SJSA1 (cell line): ENCODE measurements at regions not wholly inside any gene's neighbourhood (a gene's known extent, or its start where the extent isn't known, plus 50 kb on each side); places are given as distances from the start of the nearest gene placed in this dataset.

ENCODE experiments used
- DNase-seq, 2 experiments: peaks; one replicate each; pipeline ENCODE4 v3.0.0-alpha.2; 2015 to 2020; ENCODE audit warnings: low spot score in 2 of 2, low read depth in 1 of 2
- H3K27ac ChIP-seq: fragments of 250-450 bp; sonication (Bioruptor Pico); 2 replicates; pipeline ENCODE4 v1.5.1; 2020; ENCODE audit warnings: mild to moderate bottlenecking, moderate library complexity
- H3K27me3 ChIP-seq: fragments of 250-450 bp; sonication (Bioruptor Pico); replicated peaks from 2 replicates; pipeline ENCODE4 v1.5.1; 2020; ENCODE audit warnings: mild to moderate bottlenecking, moderate library complexity
- H3K36me3 ChIP-seq: fragments of 250-450 bp; sonication (Bioruptor Pico); 2 replicates; pipeline ENCODE4 v1.5.1; 2020; ENCODE audit warnings: mild to moderate bottlenecking
- H3K4me1 ChIP-seq: fragments of 250-450 bp; sonication (Bioruptor Pico); replicated peaks from 2 replicates; pipeline ENCODE4 v1.6.1; 2021; ENCODE audit warnings: mild to moderate bottlenecking
- H3K4me3 ChIP-seq: fragments of 250-450 bp; sonication (Bioruptor Pico); 2 replicates; pipeline ENCODE4 v1.5.1; 2020; ENCODE audit warnings: mild to moderate bottlenecking
- H3K9me3 ChIP-seq: fragments of 250-450 bp; sonication (Bioruptor Pico); replicated peaks from 2 replicates; pipeline ENCODE4 v1.5.1; 2020; ENCODE audit warnings: mild to moderate bottlenecking

- DNase-seq = no peak
- H3K4me3 ChIP-seq = no peak overlapping the region
- H3K9me3 ChIP-seq = no peaks in the 10 kb centered on the region
- no peaks in the 10 kb centered on the region for H3K4me1 ChIP-seq
- no peaks in the 10 kb centered on the region for H3K36me3 ChIP-seq
- no peak overlapping the region for H3K27ac ChIP-seq
- H3K27me3 ChIP-seq = no peaks in the 10 kb centered on the region
Observed at GRCh38 chr6:9195322-9195721, 760.0 kb upstream of the SLC35B3 start.

GRCh38 chr6:9192405-9192909 lies 757.1 kb upstream of the SLC35B3 start:
- no peak for DNase-seq
- no peaks in the 10 kb centered on the region for H3K4me1 ChIP-seq

GRCh38 chr6:9186148-9186547 lies 750.8 kb upstream of the SLC35B3 start:
- no peaks in the 10 kb centered on the region for H3K4me1 ChIP-seq
- H3K36me3 ChIP-seq = no peaks in the 10 kb centered on the region
- H3K4me3 ChIP-seq = no peak overlapping the region
- H3K27me3 ChIP-seq = no peaks in the 10 kb centered on the region
- no peak for DNase-seq
- no peaks in the 10 kb centered on the region for H3K9me3 ChIP-seq
- no peak overlapping the region for H3K27ac ChIP-seq

More at GRCh38 chr6:9192405-9192909, 757.1 kb upstream of the SLC35B3 start:
- Histone ChIP-seq H3K27ac (no peak overlapping the region), H3K4me3 (no peak overlapping the region), H3K36me3 (no peaks in the 10 kb centered on the region), H3K9me3 (no peaks in the 10 kb centered on the region), H3K27me3 (no peaks in the 10 kb centered on the region)

DNA sequence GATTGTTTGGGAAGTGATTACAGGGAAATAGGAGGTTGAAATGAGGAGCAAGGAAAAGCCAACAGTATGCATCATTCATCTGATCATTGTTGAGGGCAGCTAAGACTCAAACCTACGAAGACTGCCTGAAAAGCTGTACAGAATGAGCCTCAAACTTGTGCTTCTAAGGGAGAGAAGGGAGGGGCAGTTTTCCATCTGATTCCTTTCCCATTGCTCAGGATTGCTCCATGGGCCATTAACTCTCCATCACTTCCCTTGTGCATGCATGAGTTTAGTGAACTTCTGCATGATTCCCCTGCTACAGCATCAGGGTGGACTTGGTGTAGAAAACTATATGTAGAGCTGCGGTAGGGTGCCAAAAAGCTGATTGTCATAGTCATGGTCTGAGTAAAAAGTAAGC lies 742.7 kb upstream of the SLC35B3 start:
- H3K4me3 ChIP-seq = no peak overlapping the region
- no peak for DNase-seq
- H3K4me1 ChIP-seq = no peaks in the 10 kb centered on the region
- H3K9me3 ChIP-seq = no peaks in the 10 kb centered on the region
- no peaks in the 10 kb centered on the region for H3K36me3 ChIP-seq
- H3K27ac ChIP-seq = no peak overlapping the region
- no peaks in the 10 kb centered on the region for H3K27me3 ChIP-seq

- no peaks in the 10 kb centered on the region for H3K4me1 ChIP-seq
- H3K4me3 ChIP-seq = no peak overlapping the region
- no peaks in the 10 kb centered on the region for H3K9me3 ChIP-seq
- H3K27ac ChIP-seq = no peak overlapping the region
- DNase-seq = no peak
- H3K27me3 ChIP-seq = no peaks in the 10 kb centered on the region
- no peaks in the 10 kb centered on the region for H3K36me3 ChIP-seq
Observed at GRCh38 chr6:9173229-9173628, 737.9 kb upstream of the SLC35B3 start.

DNA sequence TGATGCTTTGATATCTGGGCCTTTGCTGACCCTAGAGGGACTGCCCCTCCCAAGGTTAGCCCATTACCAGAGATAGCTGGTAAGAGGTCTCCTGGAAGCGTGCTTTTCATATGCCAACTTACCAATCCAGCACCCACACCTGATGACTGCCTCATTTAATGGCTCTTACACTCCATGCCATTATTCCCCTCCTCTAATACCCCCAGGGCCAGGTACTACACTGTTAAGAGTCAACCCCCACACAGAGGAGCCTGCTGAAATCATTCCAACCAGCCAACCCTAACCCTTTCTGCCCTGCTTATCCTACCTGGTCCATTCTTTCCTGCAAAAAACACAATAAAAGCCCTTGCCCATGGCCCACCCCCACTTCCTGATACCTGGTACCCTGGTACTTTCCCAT lies 736.8 kb upstream of the SLC35B3 start:
- Histone ChIP-seq H3K4me3 (no peak overlapping the region), H3K9me3 (no peaks in the 10 kb centered on the region), H3K36me3 (no peaks in the 10 kb centered on the region), H3K27me3 (no peaks in the 10 kb centered on the region), H3K4me1 (no peaks in the 10 kb centered on the region), H3K27ac (no peak overlapping the region)
- DNase-seq = no peak

GRCh38 chr6:9168669-9169068 lies 733.3 kb upstream of the SLC35B3 start:
- no peak overlapping the region for H3K4me3 ChIP-seq
- H3K27ac ChIP-seq = no peak overlapping the region
- H3K36me3 ChIP-seq = no peaks in the 10 kb centered on the region
- no peaks in the 10 kb centered on the region for H3K27me3 ChIP-seq
- H3K9me3 ChIP-seq = no peaks in the 10 kb centered on the region
- no peaks in the 10 kb centered on the region for H3K4me1 ChIP-seq
- DNase-seq = no peak

- 0 out of 2 replicates have a peak, but pooled peaks cover 3% of the 10 kb centered on the region for H3K9me3 ChIP-seq
- H3K4me1 ChIP-seq = no peaks in the 10 kb centered on the region
- no peaks in the 10 kb centered on the region for H3K36me3 ChIP-seq
- no peak overlapping the region for H3K4me3 ChIP-seq
- no peak for DNase-seq
- H3K27ac ChIP-seq = no peak overlapping the region
- H3K27me3 ChIP-seq = no peaks in the 10 kb centered on the region
Observed at GRCh38 chr6:9161731-9162130, 726.4 kb upstream of the SLC35B3 start.

DNA sequence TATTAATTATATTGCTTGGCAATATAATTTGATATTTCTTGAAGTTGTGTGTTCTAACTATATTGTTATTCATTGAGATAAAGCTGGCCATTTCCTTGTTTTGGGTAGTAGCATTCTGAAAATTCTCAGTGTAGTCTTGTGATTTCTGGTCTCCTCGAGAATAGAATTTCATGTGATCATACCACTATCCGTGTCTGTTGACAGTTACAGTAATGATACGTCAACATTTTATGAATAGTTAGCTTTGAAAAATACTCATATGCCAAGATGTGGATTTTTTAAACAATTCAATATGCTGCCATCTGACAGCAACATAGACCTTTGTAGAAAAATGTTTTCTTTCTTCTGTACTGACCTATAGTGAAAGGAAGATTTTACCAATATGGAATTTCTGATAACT lies 723.7 kb upstream of the SLC35B3 start:
- Histone ChIP-seq H3K36me3 (no peaks in the 10 kb centered on the region), H3K4me3 (no peak overlapping the region), H3K9me3 (0 out of 2 replicates have a peak, but pooled peaks cover 3% of the 10 kb centered on the region), H3K4me1 (no peaks in the 10 kb centered on the region), H3K27me3 (no peaks in the 10 kb centered on the region), H3K27ac (no peak overlapping the region)
- DNase-seq = no peak

DNA sequence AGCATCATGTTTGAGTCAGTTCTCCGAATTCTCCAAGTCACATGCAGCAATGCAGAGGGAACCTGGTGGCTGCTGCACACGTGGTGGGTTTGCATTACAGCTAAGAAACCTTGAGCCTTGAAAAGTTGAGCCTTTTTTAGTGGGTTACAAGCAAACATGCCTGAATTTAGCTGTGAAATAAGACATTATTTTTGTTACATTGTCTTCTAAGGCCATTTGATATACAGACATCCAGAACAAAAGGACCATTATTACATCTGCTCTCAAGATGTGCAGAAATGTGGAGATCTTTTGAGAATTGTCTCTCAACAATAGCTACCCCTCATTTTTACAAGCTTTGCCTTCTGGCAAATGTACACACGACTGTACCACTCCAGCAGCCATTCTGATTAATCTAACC lies 720.5 kb upstream of the SLC35B3 start:
- Histone ChIP-seq H3K27ac (no peak overlapping the region), H3K27me3 (no peaks in the 10 kb centered on the region), H3K9me3 (0 out of 2 replicates have a peak, but pooled peaks cover 3% of the 10 kb centered on the region), H3K4me1 (no peaks in the 10 kb centered on the region), H3K4me3 (no peak overlapping the region), H3K36me3 (no peaks in the 10 kb centered on the region)
- no peak for DNase-seq

GRCh38 chr6:9143140-9143539 lies 707.8 kb upstream of the SLC35B3 start:
- H3K27me3 ChIP-seq = no peaks in the 10 kb centered on the region
- peaks cover 15% of the 10 kb centered on the region for H3K4me1 ChIP-seq

GRCh38 chr6:9140951-9141460 lies 705.7 kb upstream of the SLC35B3 start:
- Histone ChIP-seq H3K27ac (no peak overlapping the region), H3K27me3 (no peaks in the 10 kb centered on the region), H3K4me1 (peaks cover 15% of the 10 kb centered on the region), H3K36me3 (no peaks in the 10 kb centered on the region), H3K9me3 (no peaks in the 10 kb centered on the region), H3K4me3 (no peak overlapping the region)
- no peak for DNase-seq

More at GRCh38 chr6:9143140-9143539, 707.8 kb upstream of the SLC35B3 start:
- DNase-seq = no peak
- no peaks in the 10 kb centered on the region for H3K9me3 ChIP-seq
- no peak overlapping the region for H3K4me3 ChIP-seq
- H3K27ac ChIP-seq = no peak overlapping the region
- no peaks in the 10 kb centered on the region for H3K36me3 ChIP-seq

DNA sequence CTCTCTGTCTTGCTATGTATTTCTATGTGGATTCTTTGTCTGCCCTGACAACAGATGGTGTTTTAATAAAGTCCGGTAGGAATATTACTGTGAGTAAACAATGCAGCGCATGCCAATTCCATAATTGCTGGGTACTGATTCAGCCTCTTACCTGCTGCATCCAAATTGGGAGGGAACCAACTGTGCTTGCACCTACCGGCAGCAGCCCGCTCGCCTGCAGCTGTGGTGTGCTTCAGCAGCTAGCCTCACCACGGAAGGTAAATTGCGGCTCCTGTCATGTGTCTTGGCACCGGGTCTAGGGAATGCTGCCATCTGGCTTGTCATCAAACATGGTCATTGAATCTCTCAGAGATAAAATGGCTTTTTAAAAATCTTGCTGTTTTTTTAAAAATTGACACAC lies 704.8 kb upstream of the SLC35B3 start:
- H3K4me1 ChIP-seq = peaks cover 15% of the 10 kb centered on the region
- no peaks in the 10 kb centered on the region for H3K36me3 ChIP-seq
- no peak overlapping the region for H3K4me3 ChIP-seq
- DNase-seq = no peak
- no peaks in the 10 kb centered on the region for H3K27me3 ChIP-seq
- H3K9me3 ChIP-seq = no peaks in the 10 kb centered on the region
- H3K27ac ChIP-seq = no peak overlapping the region

DNA sequence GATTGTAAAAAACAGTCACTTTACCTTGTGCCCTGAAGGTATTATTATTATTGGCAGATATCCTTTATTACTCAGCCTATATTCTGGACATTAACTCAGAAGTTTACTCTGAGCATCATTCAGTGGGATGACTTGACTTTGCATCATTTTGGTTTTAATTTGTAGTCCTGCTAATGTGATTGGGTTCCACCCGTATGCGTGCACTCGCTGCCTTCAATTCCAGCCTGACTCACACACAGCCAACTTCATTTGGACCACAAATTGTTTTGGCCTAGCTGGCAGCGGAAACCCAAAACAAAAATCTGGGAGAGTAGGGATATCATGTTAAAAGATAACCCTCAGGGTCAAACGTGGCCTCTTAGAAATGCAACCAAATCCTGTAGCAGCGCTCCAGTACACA lies 704.4 kb upstream of the SLC35B3 start:
- no peak overlapping the region for H3K27ac ChIP-seq
- H3K36me3 ChIP-seq = no peaks in the 10 kb centered on the region
- H3K4me1 ChIP-seq = peaks cover 15% of the 10 kb centered on the region
- no peaks in the 10 kb centered on the region for H3K9me3 ChIP-seq
- no peak overlapping the region for H3K4me3 ChIP-seq
- no peak for DNase-seq
- no peaks in the 10 kb centered on the region for H3K27me3 ChIP-seq

DNA sequence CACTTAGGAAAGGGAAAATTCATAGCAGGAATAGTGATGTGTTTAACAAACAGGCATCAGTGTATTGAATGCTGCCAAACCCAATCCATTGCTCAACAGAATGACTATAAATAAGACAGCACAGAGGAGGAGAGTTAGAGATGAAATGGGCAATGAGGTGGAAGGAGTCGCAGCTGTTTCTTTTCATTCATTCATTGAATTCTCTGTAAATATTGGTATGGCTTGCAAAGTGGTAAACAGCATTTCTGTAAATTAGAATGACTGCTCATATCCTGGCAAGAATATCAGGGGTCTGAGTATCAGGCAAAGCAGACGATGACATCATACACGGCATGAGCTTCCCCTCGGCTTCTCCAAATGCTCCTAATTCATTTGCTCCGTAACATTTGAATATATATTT lies 703.6 kb upstream of the SLC35B3 start:
- H3K4me1 ChIP-seq = peaks cover 15% of the 10 kb centered on the region
- H3K27me3 ChIP-seq = no peaks in the 10 kb centered on the region
- H3K36me3 ChIP-seq = no peaks in the 10 kb centered on the region
- no peaks in the 10 kb centered on the region for H3K9me3 ChIP-seq
- H3K4me3 ChIP-seq = no peak overlapping the region
- H3K27ac ChIP-seq = no peak overlapping the region
- no peak for DNase-seq
